Small intestine (tissue), 7 donors: ENCODE measurements at regions not wholly inside any gene's neighbourhood (a gene's known extent, or its start where the extent isn't known, plus 50 kb on each side); places are given as distances from the start of the nearest gene placed in this dataset.

Experiments
- DNase-seq, 2 donors: peaks; one replicate each; pipeline versions ENCODE4 v3.0.0 to v3.0.0-alpha.2; 2013
- FAIRE-seq: peaks from 2 replicates; lab custom pipeline; 2012; peaks lifted over from hg19 to GRCh38; lab: Jason Lieb, UNC
- H3K27ac ChIP-seq, 3 donors: one replicate each; pipeline ENCODE4 v1.5.1; 2013; ENCODE audit warnings: low read length in 2 of 3, mild to moderate bottlenecking in 2 of 3, control low read depth in 1 of 3, inconsistent platforms in 1 of 3, low read depth in 1 of 3, moderate library complexity in 1 of 3
- H3K27me3 ChIP-seq, 3 donors: one replicate each; pipeline ENCODE4 v1.6.1; 2013; ENCODE audit warnings: low read length in 3 of 3, inconsistent platforms in 1 of 3; ENCODE audit not compliant: control insufficient read depth in 3 of 3, insufficient read depth in 3 of 3
- H3K36me3 ChIP-seq, 3 donors: one replicate each; pipeline ENCODE4 v1.6.1; 2013; ENCODE audit warnings: low read length in 3 of 3, inconsistent platforms in 1 of 3, low read depth in 1 of 3, mild to moderate bottlenecking in 1 of 3, moderate library complexity in 1 of 3; ENCODE audit not compliant: control insufficient read depth in 3 of 3, insufficient read depth in 2 of 3
- H3K4me1 ChIP-seq, 3 donors: one replicate each; pipeline ENCODE4 v1.6.1; 2013; ENCODE audit warnings: low read length in 2 of 3, inconsistent platforms in 1 of 3, low read depth in 1 of 3, mild to moderate bottlenecking in 1 of 3, moderate library complexity in 1 of 3; ENCODE audit not compliant: control insufficient read depth in 3 of 3, insufficient read depth in 2 of 3
- H3K4me3 ChIP-seq, 3 donors: one replicate each; pipeline ENCODE4 v1.5.1; 2013; ENCODE audit warnings: low read length in 3 of 3, control low read depth in 1 of 3, inconsistent platforms in 1 of 3, low read depth in 1 of 3, mild to moderate bottlenecking in 1 of 3, moderate library complexity in 1 of 3
- H3K9me3 ChIP-seq, 2 donors: one replicate each; pipeline ENCODE4 v1.6.1; 2013; ENCODE audit warnings: low read depth in 1 of 2, low read length in 1 of 2; ENCODE audit not compliant: control insufficient read depth in 2 of 2, insufficient read depth in 1 of 2
- WGBS, 3 donors: extraction: QIAGEN DNeasy Blood & Tissue Kit; methylation state at CpG; one replicate each; pipeline ENCODE4 v1.1.7; 2013; 5-methylcytosine and 5-hydroxymethylcytosine counted together
- donor health status: healthy with polysubstance abuse.
- donor health status: control.
- donor health status: control.
- donor health status: Bipolar disorder and iron deficiency.
- donor health status: healthy.

DNA sequence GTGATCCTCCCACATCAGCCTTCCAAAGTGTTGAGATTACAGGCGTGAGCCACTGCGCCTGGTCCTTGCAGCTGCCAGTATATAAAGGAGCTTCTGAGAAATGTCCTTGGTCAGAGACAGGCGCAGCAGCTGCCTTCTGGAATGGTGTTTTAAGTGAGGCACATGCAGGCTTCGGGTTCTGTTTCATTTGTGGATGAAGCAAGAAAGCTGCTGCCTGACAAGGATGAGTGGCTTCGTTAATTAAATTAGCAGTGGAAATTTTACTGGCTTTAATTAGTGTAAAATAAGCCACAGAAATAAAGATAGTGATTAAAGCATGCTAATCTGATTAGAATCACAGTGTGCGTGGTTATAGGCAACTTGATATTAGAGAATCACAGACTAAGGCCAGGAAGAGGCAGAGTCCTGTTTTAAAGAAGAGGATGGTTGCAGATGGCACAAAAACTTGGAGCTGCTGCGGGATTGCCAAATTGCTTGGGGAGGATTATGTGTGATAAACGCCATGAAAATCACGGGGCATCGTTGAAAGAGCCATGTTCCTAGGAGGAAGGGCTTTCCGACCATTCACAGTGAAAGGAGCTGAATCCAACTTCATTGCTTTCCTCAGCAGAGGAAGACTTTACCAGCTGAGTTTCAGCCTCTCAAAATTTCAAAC, 348.4 kb upstream of the FAT1 start:
- 58 to 59% (median 59%) methylated on average over 11 of the region's 11 CpGs for WGBS, 3 donors
- H3K27ac ChIP-seq, result no peak overlapping the region
- no peaks in the 10 kb centered on the region for H3K27me3 ChIP-seq
- H3K9me3 ChIP-seq, result no peaks in the 10 kb centered on the region
- no peaks in the 10 kb centered on the region for H3K36me3 ChIP-seq
- DNase-seq (peak in 1 of 2 donors; percentile 3), FAIRE-seq (no peak)
- no peak overlapping the region for H3K4me3 ChIP-seq
- H3K4me1 ChIP-seq, result no peaks in the 10 kb centered on the region

GRCh38 chr4:187073820-187074219, 350.2 kb upstream of the FAT1 start:
- no peak for DNase-seq
- no peaks in the 10 kb centered on the region for H3K36me3 ChIP-seq
- no peaks in the 10 kb centered on the region for H3K27me3 ChIP-seq
- 73 to 87% (median 79%) methylated on average over 7 of the region's 7 CpGs for WGBS, 3 donors
- no peak overlapping the region for H3K27ac ChIP-seq
- H3K4me1 ChIP-seq, result no peaks in the 10 kb centered on the region
- no peaks in the 10 kb centered on the region for H3K9me3 ChIP-seq
- no peak overlapping the region for H3K4me3 ChIP-seq
- no peak for FAIRE-seq

GRCh38 chr4:187075514-187075913, 351.9 kb upstream of the FAT1 start:
- DNase-seq, result no peak
- WGBS, 3 donors, result 60 to 76% (median 68%) methylated on average over 4 of the region's 4 CpGs
- H3K9me3 ChIP-seq, result no peaks in the 10 kb centered on the region

GRCh38 chr4:187077744-187078401, 354.2 kb upstream of the FAT1 start:
- Histone ChIP-seq H3K9me3 (no peaks in the 10 kb centered on the region), H3K4me3 (no peak overlapping the region), H3K4me1 (no peaks in the 10 kb centered on the region), H3K27me3 (peaks cover 0 to 4% (median 0%) of the 10 kb centered on the region in 3 donors), H3K27ac (no peak overlapping the region), H3K36me3 (no peaks in the 10 kb centered on the region)
- FAIRE-seq (no peak), DNase-seq (no peak)
- WGBS, 3 donors, result 51 to 54% (median 53%) methylated on average over 12 of the region's 12 CpGs

More at GRCh38 chr4:187075514-187075913, 351.9 kb upstream of the FAT1 start:
- no peaks in the 10 kb centered on the region for H3K27me3 ChIP-seq
- no peak overlapping the region for H3K27ac ChIP-seq
- no peaks in the 10 kb centered on the region for H3K4me1 ChIP-seq
- H3K4me3 ChIP-seq, result no peak overlapping the region
- no peak for FAIRE-seq
- no peaks in the 10 kb centered on the region for H3K36me3 ChIP-seq

DNA sequence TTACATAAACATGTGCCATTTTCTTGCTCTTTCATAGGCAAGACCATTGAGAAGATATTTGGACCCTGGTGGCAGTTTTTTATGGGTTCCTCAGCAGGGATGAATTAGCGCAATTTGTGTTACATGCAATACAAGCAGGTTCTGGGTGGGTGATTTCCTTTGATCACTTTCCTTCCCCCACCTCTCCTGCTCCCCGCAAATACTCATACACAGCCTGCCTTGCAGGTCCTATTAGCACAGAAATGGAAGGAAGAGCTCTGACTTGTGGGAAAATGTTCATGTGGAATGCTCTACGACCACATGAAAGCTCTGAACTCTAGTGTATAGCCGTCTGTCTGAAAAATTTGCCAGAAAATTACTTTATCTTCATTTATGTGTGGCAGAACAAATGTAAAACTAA, 361.0 kb upstream of the FAT1 start:
- Histone ChIP-seq H3K4me3 (no peak overlapping the region), H3K27ac (no peak overlapping the region), H3K27me3 (peaks cover 0 to 6% (median 0%) of the 10 kb centered on the region in 3 donors), H3K4me1 (no peaks in the 10 kb centered on the region), H3K9me3 (no peaks in the 10 kb centered on the region), H3K36me3 (no peaks in the 10 kb centered on the region)
- WGBS, 3 donors, result 72 to 78% (median 74%) methylated on average over 4 of the region's 4 CpGs
- FAIRE-seq (no peak), DNase-seq (no peak)

GRCh38 chr4:187085339-187085738, 361.7 kb upstream of the FAT1 start:
- Histone ChIP-seq H3K36me3 (no peaks in the 10 kb centered on the region), H3K27me3 (peaks cover 0 to 6% (median 0%) of the 10 kb centered on the region in 3 donors), H3K27ac (no peak overlapping the region), H3K4me3 (no peak overlapping the region), H3K4me1 (no peaks in the 10 kb centered on the region), H3K9me3 (no peaks in the 10 kb centered on the region)
- DNase-seq, result no peak
- no peak for FAIRE-seq
- 88 to 92% (median 92%) methylated on average over 3 of the region's 3 CpGs for WGBS, 3 donors

DNA sequence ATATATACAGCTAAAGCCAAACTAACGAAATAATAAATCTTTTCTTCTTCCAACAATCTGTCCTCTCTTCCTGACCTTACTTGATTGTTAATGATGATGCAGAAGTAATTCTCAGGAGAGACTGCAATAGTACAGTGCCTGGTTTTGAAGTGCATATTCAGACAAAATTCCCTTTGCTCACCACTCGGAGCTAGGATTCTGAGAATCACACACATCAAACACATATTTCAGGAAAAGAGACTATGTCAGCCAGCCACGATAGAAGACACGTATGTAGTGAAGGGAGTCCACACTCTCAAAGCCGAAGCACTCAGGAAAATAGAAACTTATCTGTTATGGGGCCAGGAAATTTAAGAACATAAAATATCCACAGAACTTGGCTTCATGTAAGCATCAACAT, 362.5 kb upstream of the FAT1 start:
- peaks cover 0 to 6% (median 0%) of the 10 kb centered on the region in 3 donors for H3K27me3 ChIP-seq
- no peaks in the 10 kb centered on the region for H3K4me1 ChIP-seq
- H3K36me3 ChIP-seq, result no peaks in the 10 kb centered on the region
- FAIRE-seq (no peak), DNase-seq (no peak)
- no peak overlapping the region for H3K4me3 ChIP-seq
- H3K27ac ChIP-seq, result no peak overlapping the region
- no peaks in the 10 kb centered on the region for H3K9me3 ChIP-seq
- 81 to 88% (median 82%) methylated on average over 5 of the region's 5 CpGs for WGBS, 3 donors

DNA sequence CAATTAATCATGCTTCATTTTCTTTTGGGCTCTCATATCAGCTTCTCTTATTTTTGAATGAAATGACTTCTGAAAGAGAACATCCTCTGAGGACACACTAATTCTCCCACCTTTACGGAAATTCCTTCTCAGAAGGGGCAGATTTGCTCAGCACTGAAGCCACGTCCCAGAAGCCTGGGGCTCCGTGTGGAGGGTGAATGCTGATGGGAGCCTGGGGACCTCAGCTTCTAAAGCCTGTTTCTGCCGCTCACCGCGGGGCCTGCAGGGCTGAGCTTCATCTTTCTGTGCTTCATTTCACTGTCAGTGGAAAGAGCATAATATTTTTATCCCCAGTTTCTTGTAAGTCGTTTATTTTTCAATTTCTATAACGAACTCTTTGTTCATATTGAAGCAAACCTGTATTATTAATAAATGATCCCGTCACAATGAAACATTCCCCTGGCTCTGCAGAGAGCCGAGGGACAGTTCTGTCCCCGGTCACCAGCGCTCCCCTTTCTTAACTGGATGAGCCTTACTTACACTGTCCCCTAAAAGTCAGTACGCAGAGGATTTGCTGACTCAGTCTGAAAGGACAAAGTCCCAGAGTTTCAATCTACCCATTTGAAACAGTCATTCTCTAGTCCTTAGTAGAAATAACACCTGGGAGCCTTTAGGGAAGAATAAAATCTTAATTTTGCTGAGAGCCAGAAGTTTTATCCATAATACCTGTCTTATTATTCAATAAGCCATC, 364.6 kb upstream of the FAT1 start:
- Histone ChIP-seq H3K36me3 (no peaks in the 10 kb centered on the region), H3K27me3 (peaks cover 0 to 2% (median 0%) of the 10 kb centered on the region in 3 donors), H3K27ac (no peak overlapping the region), H3K4me3 (no peak overlapping the region), H3K9me3 (no peaks in the 10 kb centered on the region), H3K4me1 (no peaks in the 10 kb centered on the region)
- DNase-seq, result peak in 1 of 2 donors; percentile 8
- 56 to 59% (median 57%) methylated on average over 13 of the region's 13 CpGs for WGBS, 3 donors
- FAIRE-seq, result no peak
